ENCODE measurements at regions not wholly inside any gene's neighbourhood (a gene's known extent, or its start where the extent isn't known, plus 50 kb on each side); places are given as distances from the start of the nearest gene placed in this dataset.

GRCh38 chr16:66057057-66057456 lies 309.4 kb upstream of the CDH5 start:
- TF ChIP-seq POLR2A (IDR thresholded peaks at IDR 0.05): no peak
- no peak for TF ChIP-seq POLR2AphosphoS5 (IDR thresholded peaks at IDR 0.05)

All from breast epithelium (tissue), 3 donors.